MM.1S (cell line): ENCODE measurements at regions not wholly inside any gene's neighbourhood (a gene's known extent, or its start where the extent isn't known, plus 50 kb on each side); places are given as distances from the start of the nearest gene placed in this dataset.
"Not testable (repeated sequence)": the region's sequence is repeated elsewhere in the genome, so short reads cannot be mapped to it uniquely, and the experiment has no call there.

Experiments
- EZH2 ChIP-seq: fragments of 300-600 bp; sonication (generic); optimal IDR thresholded peaks from 2 replicates; pipeline ENCODE3; 2017; ENCODE audit warnings: low read depth, mild to moderate bottlenecking, antibody characterized with exemption, low read length, mixed read lengths
- EZH2phosphoT487 ChIP-seq: fragments of 300-600 bp; sonication (generic); IDR thresholded peaks from 2 replicates; pipeline ENCODE4 v1.6.1; 2018; ENCODE audit warnings: antibody characterized with exemption, low read length
- TF ChIP-seq, protein P1 (sequence below): fragments of 300-600 bp; sonication (generic); IDR thresholded peaks from 2 replicates; pipeline ENCODE4 v1.5.1; 2016; ENCODE audit warnings: antibody characterized with exemption, low read length, mixed read lengths

DNA sequence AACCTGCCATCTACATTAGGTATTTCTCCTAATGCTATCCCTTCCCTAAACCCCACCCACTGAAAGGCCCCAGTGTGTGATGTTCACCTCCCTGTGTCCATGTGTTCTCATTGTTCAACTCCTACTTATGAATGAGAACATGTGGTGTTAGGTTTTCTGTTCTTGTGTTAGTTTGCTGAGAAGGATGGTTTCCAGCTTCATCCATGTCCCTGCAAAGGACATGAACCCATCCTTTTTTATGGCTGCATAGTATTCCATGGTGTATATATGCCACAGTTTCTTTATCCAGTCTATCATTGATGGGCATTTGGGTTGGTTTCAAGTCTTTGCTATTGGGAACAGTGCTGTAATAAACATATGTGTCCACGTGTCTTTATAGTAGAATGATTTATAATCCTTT lies 149.2 kb downstream of the PCDH7 start:
- TF ChIP-seq, protein P1, sequence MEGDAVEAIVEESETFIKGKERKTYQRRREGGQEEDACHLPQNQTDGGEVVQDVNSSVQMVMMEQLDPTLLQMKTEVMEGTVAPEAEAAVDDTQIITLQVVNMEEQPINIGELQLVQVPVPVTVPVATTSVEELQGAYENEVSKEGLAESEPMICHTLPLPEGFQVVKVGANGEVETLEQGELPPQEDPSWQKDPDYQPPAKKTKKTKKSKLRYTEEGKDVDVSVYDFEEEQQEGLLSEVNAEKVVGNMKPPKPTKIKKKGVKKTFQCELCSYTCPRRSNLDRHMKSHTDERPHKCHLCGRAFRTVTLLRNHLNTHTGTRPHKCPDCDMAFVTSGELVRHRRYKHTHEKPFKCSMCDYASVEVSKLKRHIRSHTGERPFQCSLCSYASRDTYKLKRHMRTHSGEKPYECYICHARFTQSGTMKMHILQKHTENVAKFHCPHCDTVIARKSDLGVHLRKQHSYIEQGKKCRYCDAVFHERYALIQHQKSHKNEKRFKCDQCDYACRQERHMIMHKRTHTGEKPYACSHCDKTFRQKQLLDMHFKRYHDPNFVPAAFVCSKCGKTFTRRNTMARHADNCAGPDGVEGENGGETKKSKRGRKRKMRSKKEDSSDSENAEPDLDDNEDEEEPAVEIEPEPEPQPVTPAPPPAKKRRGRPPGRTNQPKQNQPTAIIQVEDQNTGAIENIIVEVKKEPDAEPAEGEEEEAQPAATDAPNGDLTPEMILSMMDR: not testable (repeated sequence)
- TF ChIP-seq EZH2, EZH2phosphoT487: not testable (repeated sequence)
